ENCODE measurements at regions not wholly inside any gene's neighbourhood (a gene's known extent, or its start where the extent isn't known, plus 50 kb on each side); places are given as distances from the start of the nearest gene placed in this dataset.
A peak's percentile ranks its signal among the peaks of the same experiment; 100 is the strongest.
"Not testable (repeated sequence)": the region's sequence is repeated elsewhere in the genome, so short reads cannot be mapped to it uniquely, and the experiment has no call there.

- no peak for DNase-seq (ENCODE audit: low read depth)
Measured at GRCh38 chr2:67772216-67773170, 290.3 kb downstream of the C1D start.

- no peak for DNase-seq (ENCODE audit: low read depth)
Measured at GRCh38 chr2:67773851-67774250, 289.0 kb downstream of the C1D start.

- no peak for DNase-seq (ENCODE audit: low read depth)
Measured at GRCh38 chr2:67776276-67776675, 286.5 kb downstream of the C1D start.

- no peak for DNase-seq (ENCODE audit: low read depth)
Measured at GRCh38 chr2:67777010-67777409, 285.8 kb downstream of the C1D start.

GRCh38 chr2:67777836-67778429, 284.9 kb downstream of the C1D start:
- DNase-seq (ENCODE audit: low read depth): no peak

- not testable (repeated sequence) for DNase-seq (ENCODE audit: low read depth)
Measured at GRCh38 chr2:67780841-67781240, 282.0 kb downstream of the C1D start.

- peak; percentile 24 for DNase-seq (ENCODE audit: low read depth)
Measured at GRCh38 chr2:67782443-67782842, 280.4 kb downstream of the C1D start.

- DNase-seq (ENCODE audit: low read depth): no peak
Measured at GRCh38 chr2:67783026-67783425, 279.8 kb downstream of the C1D start.

GRCh38 chr2:67790622-67791021, 272.2 kb downstream of the C1D start:
- DNase-seq (ENCODE audit: low read depth): peak; percentile 95

- no peak for DNase-seq (ENCODE audit: low read depth)
Measured at GRCh38 chr2:67792191-67792590, 270.6 kb downstream of the C1D start.

- DNase-seq (ENCODE audit: low read depth): no peak
Measured at GRCh38 chr2:67792681-67793091, 270.1 kb downstream of the C1D start.

- peak; percentile 25 for DNase-seq (ENCODE audit: low read depth)
Measured at GRCh38 chr2:67797801-67798540, 264.8 kb downstream of the C1D start.

GRCh38 chr2:67798541-67799160, 264.2 kb downstream of the C1D start:
- no peak for DNase-seq (ENCODE audit: low read depth)

- no peak for DNase-seq (ENCODE audit: low read depth)
Measured at GRCh38 chr2:67799886-67800285, 262.9 kb downstream of the C1D start.

- no peak for DNase-seq (ENCODE audit: low read depth)
Measured at GRCh38 chr2:67802291-67802690, 260.5 kb downstream of the C1D start.

- no peak for DNase-seq (ENCODE audit: low read depth)
Measured at GRCh38 chr2:67802824-67803223, 260.0 kb downstream of the C1D start.

- DNase-seq (ENCODE audit: low read depth): no peak
Measured at GRCh38 chr2:67806816-67807215, 256.0 kb downstream of the C1D start.

GRCh38 chr2:67808112-67808511, 254.7 kb downstream of the C1D start:
- no peak for DNase-seq (ENCODE audit: low read depth)

GRCh38 chr2:67812682-67813081, 250.1 kb downstream of the C1D start:
- DNase-seq (ENCODE audit: low read depth): no peak

- DNase-seq (ENCODE audit: low read depth): no peak
Measured at GRCh38 chr2:67823726-67824125, 239.1 kb downstream of the C1D start.

- no peak for DNase-seq (ENCODE audit: low read depth)
Measured at GRCh38 chr2:67824186-67824585, 238.6 kb downstream of the C1D start.

- DNase-seq (ENCODE audit: low read depth): peak; percentile 86
Measured at GRCh38 chr2:67825476-67825875, 237.3 kb downstream of the C1D start.
